ENCODE measurements at regions not wholly inside any gene's neighbourhood (a gene's known extent, or its start where the extent isn't known, plus 50 kb on each side); places are given as distances from the start of the nearest gene placed in this dataset.

- TF ChIP-seq, protein P1, sequence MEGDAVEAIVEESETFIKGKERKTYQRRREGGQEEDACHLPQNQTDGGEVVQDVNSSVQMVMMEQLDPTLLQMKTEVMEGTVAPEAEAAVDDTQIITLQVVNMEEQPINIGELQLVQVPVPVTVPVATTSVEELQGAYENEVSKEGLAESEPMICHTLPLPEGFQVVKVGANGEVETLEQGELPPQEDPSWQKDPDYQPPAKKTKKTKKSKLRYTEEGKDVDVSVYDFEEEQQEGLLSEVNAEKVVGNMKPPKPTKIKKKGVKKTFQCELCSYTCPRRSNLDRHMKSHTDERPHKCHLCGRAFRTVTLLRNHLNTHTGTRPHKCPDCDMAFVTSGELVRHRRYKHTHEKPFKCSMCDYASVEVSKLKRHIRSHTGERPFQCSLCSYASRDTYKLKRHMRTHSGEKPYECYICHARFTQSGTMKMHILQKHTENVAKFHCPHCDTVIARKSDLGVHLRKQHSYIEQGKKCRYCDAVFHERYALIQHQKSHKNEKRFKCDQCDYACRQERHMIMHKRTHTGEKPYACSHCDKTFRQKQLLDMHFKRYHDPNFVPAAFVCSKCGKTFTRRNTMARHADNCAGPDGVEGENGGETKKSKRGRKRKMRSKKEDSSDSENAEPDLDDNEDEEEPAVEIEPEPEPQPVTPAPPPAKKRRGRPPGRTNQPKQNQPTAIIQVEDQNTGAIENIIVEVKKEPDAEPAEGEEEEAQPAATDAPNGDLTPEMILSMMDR (IDR thresholded peaks at IDR 0.05): no peak
- TF ChIP-seq POLR2A (IDR thresholded peaks at IDR 0.05): no peak
These were observed 135.3 kb upstream of the MEOX2 start for GRCh38 chr7:15821484-15822427.
